WTC11 (cell line): ENCODE measurements at regions not wholly inside any gene's neighbourhood (a gene's known extent, or its start where the extent isn't known, plus 50 kb on each side); places are given as distances from the start of the nearest gene placed in this dataset.

Source experiments
- ATAC-seq: fragments of 200-7000 bp; cut with Tn5 transposase; 2 replicates; pipeline ENCODE4 v1.10.0; 2021; ENCODE audit warnings: mild to moderate bottlenecking, moderate library complexity
- CTCF ChIA-PET: fragments of 300-600 bp; sonication (Branson Sonifier 250); formaldehyde crosslinking; loops from one replicate; lab custom pipeline; 2021; ENCODE audit warnings: antibody characterized with exemption; lab: Charles Lee
- POLR2A ChIA-PET: fragments of 350-600 bp; sonication (Branson Sonifier 250); formaldehyde crosslinking; loops from one replicate; lab custom pipeline; 2021; ENCODE audit warnings: antibody characterized with exemption; lab: Charles Lee
- DNase-seq: peaks from one replicate; pipeline ENCODE4 v3.0.0; 2021; ENCODE audit warnings: low spot score
- H3K27ac Mint-ChIP-seq: 2 replicates; pipeline ENCODE4 v1.8.0; 2021; ENCODE audit warnings: mixed read lengths
- H3K27me3 Mint-ChIP-seq: 2 replicates; pipeline ENCODE4 v1.8.0; 2021; ENCODE audit warnings: low read depth, mild to moderate bottlenecking, moderate library complexity, mixed read lengths
- H3K36me3 Mint-ChIP-seq: 2 replicates; pipeline ENCODE4 v1.8.0; 2021; ENCODE audit warnings: mixed read lengths
- H3K4me1 Mint-ChIP-seq: 2 replicates; pipeline ENCODE4 v1.8.0; 2022; ENCODE audit warnings: mixed read lengths
- H3K4me3 Mint-ChIP-seq: 2 replicates; pipeline ENCODE4 v1.8.0; 2021; ENCODE audit warnings: mild to moderate bottlenecking, moderate library complexity, mixed read lengths
- H3K9me3 Mint-ChIP-seq: 2 replicates; pipeline ENCODE4 v1.8.0; 2021; ENCODE audit warnings: mixed read lengths
- CREB1 ChIP-seq: sonication (generic); formaldehyde crosslinking; IDR thresholded peaks from 2 replicates; pipeline ENCODE4 v1.8.0; 2023; ENCODE audit warnings: mild to moderate bottlenecking, missing genetic modification reagents
- NR1H2 ChIP-seq: sonication (generic); formaldehyde crosslinking; IDR thresholded peaks from 2 replicates; pipeline ENCODE4 v1.9.0; 2021; ENCODE audit warnings: mild to moderate bottlenecking, moderate library complexity, missing genetic modification reagents
- NR3C1 ChIP-seq: sonication (generic); formaldehyde crosslinking; conservative IDR thresholded peaks from 2 replicates; pipeline ENCODE4 v1.8.1; 2023; ENCODE audit warnings: low read depth, mild to moderate bottlenecking, missing genetic modification reagents
- RELA ChIP-seq: sonication (generic); formaldehyde crosslinking; IDR thresholded peaks from 2 replicates; pipeline ENCODE4 v1.8.1; 2022; ENCODE audit warnings: missing genetic modification reagents, mild to moderate bottlenecking, borderline replicate concordance
- RORB ChIP-seq: fragments of 250-450 bp; sonication (Bioruptor Pico); IDR thresholded peaks from 2 replicates; pipeline ENCODE4 v1.9.0; 2021; ENCODE audit warnings: mild to moderate bottlenecking
- TP53 ChIP-seq: sonication (generic); formaldehyde crosslinking; IDR thresholded peaks from 2 replicates; pipeline ENCODE4 v1.8.1; 2023; ENCODE audit warnings: mild to moderate bottlenecking, missing genetic modification reagents
- TF ChIP-seq, protein P1 (sequence below): fragments of 250-450 bp; sonication (Bioruptor Pico); conservative IDR thresholded peaks from 2 replicates; pipeline ENCODE4 v1.9.0; 2021; ENCODE audit warnings: mild to moderate bottlenecking
- TF ChIP-seq, protein P2 (sequence below): sonication (generic); formaldehyde crosslinking; IDR thresholded peaks from 2 replicates; pipeline ENCODE4 v1.8.1; 2023; ENCODE audit warnings: mild to moderate bottlenecking, missing genetic modification reagents, moderate library complexity
- TF ChIP-seq, protein P3 (sequence below): fragments of 250-450 bp; sonication (Bioruptor Pico); IDR thresholded peaks from 2 replicates; pipeline ENCODE4 v1.9.0; 2021; ENCODE audit warnings: mild to moderate bottlenecking, borderline replicate concordance
- TF ChIP-seq, protein P4 (sequence below): fragments of 250-450 bp; sonication (Bioruptor Pico); IDR thresholded peaks from 2 replicates; pipeline ENCODE4 v1.9.0; 2021; ENCODE audit warnings: moderate library complexity, mild to moderate bottlenecking, inconsistent platforms, borderline replicate concordance
- TF ChIP-seq, protein P5 (sequence below): sonication (generic); formaldehyde crosslinking; IDR thresholded peaks from 2 replicates; pipeline ENCODE4 v1.8.1; 2022; ENCODE audit warnings: mild to moderate bottlenecking, missing genetic modification reagents, moderate library complexity, borderline replicate concordance
- TF ChIP-seq, protein P6 (sequence below): sonication (generic); formaldehyde crosslinking; IDR thresholded peaks from 2 replicates; pipeline ENCODE4 v1.8.0; 2023; ENCODE audit warnings: mild to moderate bottlenecking, missing genetic modification reagents
- TF ChIP-seq, protein P7 (sequence below): sonication (generic); formaldehyde crosslinking; conservative IDR thresholded peaks from 2 replicates; pipeline ENCODE4 v1.8.1; 2022; ENCODE audit warnings: mild to moderate bottlenecking, missing genetic modification reagents

DNA sequence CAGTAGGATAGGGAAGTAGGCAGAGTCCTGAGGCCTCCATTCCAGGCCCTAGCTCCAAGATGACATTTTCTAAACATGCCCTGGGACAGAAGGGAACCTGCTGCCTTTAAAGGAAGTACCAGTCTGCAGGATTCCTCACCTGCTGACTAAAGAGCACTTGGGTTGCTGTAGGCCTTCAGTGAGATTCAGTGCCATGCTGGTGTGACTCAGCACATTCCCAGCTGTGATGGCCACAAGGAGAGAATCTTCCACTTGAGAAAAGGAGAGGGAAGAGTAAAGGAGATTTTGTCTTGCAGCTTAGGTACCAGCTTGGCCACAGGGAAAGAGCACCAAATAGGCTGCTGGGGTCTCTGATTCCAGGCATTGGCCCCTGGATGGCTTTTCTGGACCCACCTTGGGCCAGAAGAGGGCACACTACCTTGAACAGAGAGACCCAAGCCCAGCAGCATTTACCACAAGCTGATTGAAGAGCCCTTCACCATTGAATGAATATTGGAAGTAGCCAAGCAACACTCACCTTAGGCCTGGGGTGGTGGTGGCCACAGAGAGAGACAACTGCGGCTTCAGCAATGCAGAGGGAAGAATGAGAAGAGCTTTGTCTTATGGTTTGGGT, 498.3 kb downstream of the KCNH5 start:
- CTCF ChIA-PET: interaction anchor here (0.5 kb wide), 1 partner anchor 272 kb away, joined by 3 read pairs; no protein-coding TSS in a partner anchor
- POLR2A ChIA-PET: no interaction called here
- DNase-seq: peak; percentile 17
- Mint-ChIP-seq H3K27me3 (no peaks in the 10 kb centered on the region), H3K9me3 (peaks cover 59% of the 10 kb centered on the region), H3K27ac (no peak overlapping the region)
- TF ChIP-seq NR1H2 (CRISPR knock-in tag) (no peak), RORB (CRISPR knock-in tag) (no peak)
- TF ChIP-seq, all 79 proteins: peak for 0
- H3K4me3 Mint-ChIP-seq: no peak overlapping the region
- H3K4me1 Mint-ChIP-seq: peaks cover 9% of the 10 kb centered on the region
- peak; percentile 71 for ATAC-seq
- peaks cover 13% of the 10 kb centered on the region for H3K36me3 Mint-ChIP-seq

DNA sequence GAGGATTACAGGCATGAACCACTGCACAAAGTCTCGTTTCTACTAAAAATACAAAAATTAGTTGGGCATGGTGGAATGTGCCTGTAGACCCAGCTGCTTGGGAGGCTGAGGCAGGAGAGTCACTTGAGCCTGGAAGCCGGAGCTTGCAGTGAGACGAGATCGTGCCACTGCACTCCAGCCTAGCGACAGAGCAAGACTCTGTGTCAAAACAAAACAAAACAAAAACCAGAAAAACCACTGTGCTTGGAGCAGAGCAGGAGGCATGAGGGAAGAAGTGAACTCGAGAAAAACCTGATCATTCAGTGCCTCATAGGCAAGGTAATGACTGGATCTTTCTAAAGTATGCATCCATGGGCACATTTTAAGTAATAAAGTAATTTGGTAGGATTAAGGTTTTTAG, 487.8 kb downstream of the KCNH5 start:
- H3K9me3 Mint-ChIP-seq: peaks cover 6% of the 10 kb centered on the region
- peaks cover 6% of the 10 kb centered on the region for H3K36me3 Mint-ChIP-seq
- H3K27ac Mint-ChIP-seq: no peak overlapping the region
- no peak for TF ChIP-seq NR3C1 (CRISPR knock-in tag)
- TF ChIP-seq, protein P1, sequence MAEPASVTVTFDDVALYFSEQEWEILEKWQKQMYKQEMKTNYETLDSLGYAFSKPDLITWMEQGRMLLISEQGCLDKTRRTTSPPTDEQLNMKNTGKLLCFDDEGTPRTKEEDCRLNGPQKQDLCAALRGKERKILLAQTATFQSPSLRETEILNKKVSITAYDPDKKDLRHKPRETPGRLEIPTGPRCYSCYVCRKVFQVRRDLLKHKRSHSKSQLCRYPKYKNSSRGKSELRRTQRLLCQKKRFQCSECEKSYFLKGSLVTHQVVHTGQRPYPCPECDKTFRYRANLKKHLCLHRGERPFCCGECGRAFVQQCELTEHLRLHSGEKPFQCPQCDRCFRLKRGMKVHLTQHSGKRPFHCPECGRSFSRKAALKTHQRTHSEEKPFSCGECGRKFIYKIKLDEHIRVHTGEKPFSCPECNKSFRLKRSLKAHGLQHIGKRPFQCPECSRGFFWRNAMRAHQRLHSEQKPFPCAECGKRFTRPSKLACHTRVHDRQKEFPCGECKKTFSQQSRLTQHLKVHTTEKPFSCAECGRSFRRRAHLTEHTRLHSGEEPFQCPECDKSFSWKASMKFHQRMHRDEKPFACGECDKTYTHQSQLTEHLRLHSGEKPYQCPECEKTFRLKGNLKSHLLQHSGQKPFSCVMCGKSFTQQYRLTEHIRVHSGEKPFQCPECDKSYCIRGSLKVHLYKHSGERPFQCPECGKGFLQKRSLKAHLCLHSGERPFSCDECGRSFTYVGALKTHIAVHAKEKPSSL (CRISPR knock-in tag): no peak
- TF ChIP-seq, protein P2, sequence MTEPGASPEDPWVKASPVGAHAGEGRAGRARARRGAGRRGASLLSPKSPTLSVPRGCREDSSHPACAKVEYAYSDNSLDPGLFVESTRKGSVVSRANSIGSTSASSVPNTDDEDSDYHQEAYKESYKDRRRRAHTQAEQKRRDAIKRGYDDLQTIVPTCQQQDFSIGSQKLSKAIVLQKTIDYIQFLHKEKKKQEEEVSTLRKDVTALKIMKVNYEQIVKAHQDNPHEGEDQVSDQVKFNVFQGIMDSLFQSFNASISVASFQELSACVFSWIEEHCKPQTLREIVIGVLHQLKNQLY (CRISPR knock-in tag): no peak
- TF ChIP-seq, protein P3, sequence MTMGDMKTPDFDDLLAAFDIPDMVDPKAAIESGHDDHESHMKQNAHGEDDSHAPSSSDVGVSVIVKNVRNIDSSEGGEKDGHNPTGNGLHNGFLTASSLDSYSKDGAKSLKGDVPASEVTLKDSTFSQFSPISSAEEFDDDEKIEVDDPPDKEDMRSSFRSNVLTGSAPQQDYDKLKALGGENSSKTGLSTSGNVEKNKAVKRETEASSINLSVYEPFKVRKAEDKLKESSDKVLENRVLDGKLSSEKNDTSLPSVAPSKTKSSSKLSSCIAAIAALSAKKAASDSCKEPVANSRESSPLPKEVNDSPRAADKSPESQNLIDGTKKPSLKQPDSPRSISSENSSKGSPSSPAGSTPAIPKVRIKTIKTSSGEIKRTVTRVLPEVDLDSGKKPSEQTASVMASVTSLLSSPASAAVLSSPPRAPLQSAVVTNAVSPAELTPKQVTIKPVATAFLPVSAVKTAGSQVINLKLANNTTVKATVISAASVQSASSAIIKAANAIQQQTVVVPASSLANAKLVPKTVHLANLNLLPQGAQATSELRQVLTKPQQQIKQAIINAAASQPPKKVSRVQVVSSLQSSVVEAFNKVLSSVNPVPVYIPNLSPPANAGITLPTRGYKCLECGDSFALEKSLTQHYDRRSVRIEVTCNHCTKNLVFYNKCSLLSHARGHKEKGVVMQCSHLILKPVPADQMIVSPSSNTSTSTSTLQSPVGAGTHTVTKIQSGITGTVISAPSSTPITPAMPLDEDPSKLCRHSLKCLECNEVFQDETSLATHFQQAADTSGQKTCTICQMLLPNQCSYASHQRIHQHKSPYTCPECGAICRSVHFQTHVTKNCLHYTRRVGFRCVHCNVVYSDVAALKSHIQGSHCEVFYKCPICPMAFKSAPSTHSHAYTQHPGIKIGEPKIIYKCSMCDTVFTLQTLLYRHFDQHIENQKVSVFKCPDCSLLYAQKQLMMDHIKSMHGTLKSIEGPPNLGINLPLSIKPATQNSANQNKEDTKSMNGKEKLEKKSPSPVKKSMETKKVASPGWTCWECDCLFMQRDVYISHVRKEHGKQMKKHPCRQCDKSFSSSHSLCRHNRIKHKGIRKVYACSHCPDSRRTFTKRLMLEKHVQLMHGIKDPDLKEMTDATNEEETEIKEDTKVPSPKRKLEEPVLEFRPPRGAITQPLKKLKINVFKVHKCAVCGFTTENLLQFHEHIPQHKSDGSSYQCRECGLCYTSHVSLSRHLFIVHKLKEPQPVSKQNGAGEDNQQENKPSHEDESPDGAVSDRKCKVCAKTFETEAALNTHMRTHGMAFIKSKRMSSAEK (CRISPR knock-in tag): no peak
- TF ChIP-seq, protein P4, sequence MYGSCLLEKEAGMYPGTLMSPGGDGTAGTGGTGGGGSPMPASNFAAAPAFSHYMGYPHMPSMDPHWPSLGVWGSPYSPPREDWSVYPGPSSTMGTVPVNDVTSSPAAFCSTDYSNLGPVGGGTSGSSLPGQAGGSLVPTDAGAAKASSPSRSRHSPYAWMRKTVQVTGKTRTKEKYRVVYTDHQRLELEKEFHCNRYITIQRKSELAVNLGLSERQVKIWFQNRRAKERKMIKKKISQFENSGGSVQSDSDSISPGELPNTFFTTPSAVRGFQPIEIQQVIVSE: no peak
- POLR2A ChIA-PET: no interaction called here
- H3K4me1 Mint-ChIP-seq: peaks cover 4% of the 10 kb centered on the region; the same call in 1 of the 2 replicates
- no peak overlapping the region for H3K4me3 Mint-ChIP-seq
- ATAC-seq (no peak; the same call in 1 of the 2 replicates), DNase-seq (no peak)
- CTCF ChIA-PET: no interaction called here
- H3K27me3 Mint-ChIP-seq: no peaks in the 10 kb centered on the region

DNA sequence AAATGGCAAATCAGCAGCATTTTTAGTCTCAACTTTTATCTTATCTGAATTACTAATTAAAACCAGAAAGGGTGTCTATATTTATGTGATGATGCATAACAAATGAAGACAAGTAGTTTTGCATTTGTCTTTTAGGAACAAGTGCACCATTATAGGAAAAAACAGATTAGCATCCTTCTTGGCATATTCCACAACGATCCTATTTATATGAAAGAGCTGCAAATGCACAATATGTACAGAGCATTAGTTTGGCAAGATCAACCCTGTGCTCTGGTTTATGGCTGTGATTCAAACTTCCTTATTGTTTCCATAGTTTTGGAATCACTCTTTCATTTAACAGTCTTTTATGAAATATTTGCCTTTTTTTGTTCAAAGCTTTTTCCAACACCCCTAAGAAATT, 486.8 kb downstream of the KCNH5 start:
- H3K36me3 Mint-ChIP-seq: peaks cover 6% of the 10 kb centered on the region
- H3K27ac Mint-ChIP-seq: no peak overlapping the region
- ATAC-seq (no peak), DNase-seq (no peak)
- peaks cover 6% of the 10 kb centered on the region for H3K9me3 Mint-ChIP-seq
- H3K4me3 Mint-ChIP-seq: no peak overlapping the region
- H3K27me3 Mint-ChIP-seq: no peaks in the 10 kb centered on the region
- ChIA-PET POLR2A (no interaction called here), CTCF (no interaction called here)
- H3K4me1 Mint-ChIP-seq: peaks cover 4% of the 10 kb centered on the region; the same call in 1 of the 2 replicates
- no peak for TF ChIP-seq CREB1
- TF ChIP-seq, protein P5, sequence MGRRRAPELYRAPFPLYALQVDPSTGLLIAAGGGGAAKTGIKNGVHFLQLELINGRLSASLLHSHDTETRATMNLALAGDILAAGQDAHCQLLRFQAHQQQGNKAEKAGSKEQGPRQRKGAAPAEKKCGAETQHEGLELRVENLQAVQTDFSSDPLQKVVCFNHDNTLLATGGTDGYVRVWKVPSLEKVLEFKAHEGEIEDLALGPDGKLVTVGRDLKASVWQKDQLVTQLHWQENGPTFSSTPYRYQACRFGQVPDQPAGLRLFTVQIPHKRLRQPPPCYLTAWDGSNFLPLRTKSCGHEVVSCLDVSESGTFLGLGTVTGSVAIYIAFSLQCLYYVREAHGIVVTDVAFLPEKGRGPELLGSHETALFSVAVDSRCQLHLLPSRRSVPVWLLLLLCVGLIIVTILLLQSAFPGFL: no peak
- TF ChIP-seq TP53 (CRISPR knock-in tag): no peak
- TF ChIP-seq, protein P3 (CRISPR knock-in tag): no peak
- TF ChIP-seq, protein P6, sequence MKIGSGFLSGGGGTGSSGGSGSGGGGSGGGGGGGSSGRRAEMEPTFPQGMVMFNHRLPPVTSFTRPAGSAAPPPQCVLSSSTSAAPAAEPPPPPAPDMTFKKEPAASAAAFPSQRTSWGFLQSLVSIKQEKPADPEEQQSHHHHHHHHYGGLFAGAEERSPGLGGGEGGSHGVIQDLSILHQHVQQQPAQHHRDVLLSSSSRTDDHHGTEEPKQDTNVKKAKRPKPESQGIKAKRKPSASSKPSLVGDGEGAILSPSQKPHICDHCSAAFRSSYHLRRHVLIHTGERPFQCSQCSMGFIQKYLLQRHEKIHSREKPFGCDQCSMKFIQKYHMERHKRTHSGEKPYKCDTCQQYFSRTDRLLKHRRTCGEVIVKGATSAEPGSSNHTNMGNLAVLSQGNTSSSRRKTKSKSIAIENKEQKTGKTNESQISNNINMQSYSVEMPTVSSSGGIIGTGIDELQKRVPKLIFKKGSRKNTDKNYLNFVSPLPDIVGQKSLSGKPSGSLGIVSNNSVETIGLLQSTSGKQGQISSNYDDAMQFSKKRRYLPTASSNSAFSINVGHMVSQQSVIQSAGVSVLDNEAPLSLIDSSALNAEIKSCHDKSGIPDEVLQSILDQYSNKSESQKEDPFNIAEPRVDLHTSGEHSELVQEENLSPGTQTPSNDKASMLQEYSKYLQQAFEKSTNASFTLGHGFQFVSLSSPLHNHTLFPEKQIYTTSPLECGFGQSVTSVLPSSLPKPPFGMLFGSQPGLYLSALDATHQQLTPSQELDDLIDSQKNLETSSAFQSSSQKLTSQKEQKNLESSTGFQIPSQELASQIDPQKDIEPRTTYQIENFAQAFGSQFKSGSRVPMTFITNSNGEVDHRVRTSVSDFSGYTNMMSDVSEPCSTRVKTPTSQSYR (CRISPR knock-in tag): no peak
- TF ChIP-seq, protein P7, sequence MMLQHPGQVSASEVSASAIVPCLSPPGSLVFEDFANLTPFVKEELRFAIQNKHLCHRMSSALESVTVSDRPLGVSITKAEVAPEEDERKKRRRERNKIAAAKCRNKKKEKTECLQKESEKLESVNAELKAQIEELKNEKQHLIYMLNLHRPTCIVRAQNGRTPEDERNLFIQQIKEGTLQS (CRISPR knock-in tag): no peak
- TF ChIP-seq RORB (CRISPR knock-in tag): no peak
- TF ChIP-seq RELA (CRISPR knock-in tag): no peak
